ENCODE measurements at regions not wholly inside any gene's neighbourhood (a gene's known extent, or its start where the extent isn't known, plus 50 kb on each side); places are given as distances from the start of the nearest gene placed in this dataset.

- Mint-ChIP-seq H3K4me3 (no peak overlapping the region), H3K9me3 (no peaks in the 10 kb centered on the region), H3K36me3 (ENCODE audit: low read depth) (no peaks in the 10 kb centered on the region), H3K27me3 (no peaks in the 10 kb centered on the region), H3K27ac (no peak overlapping the region), H3K4me1 (peaks cover 3% of the 10 kb centered on the region)
- DNase-seq = no peak
- no peak for ATAC-seq (ENCODE audit: low read depth)
- ChIA-PET POLR2A (no interaction called here), CTCF (no interaction called here)
- intact Hi-C loops (cut with micrococcal nuclease) = no loop called here
- TF ChIP-seq, protein P1, sequence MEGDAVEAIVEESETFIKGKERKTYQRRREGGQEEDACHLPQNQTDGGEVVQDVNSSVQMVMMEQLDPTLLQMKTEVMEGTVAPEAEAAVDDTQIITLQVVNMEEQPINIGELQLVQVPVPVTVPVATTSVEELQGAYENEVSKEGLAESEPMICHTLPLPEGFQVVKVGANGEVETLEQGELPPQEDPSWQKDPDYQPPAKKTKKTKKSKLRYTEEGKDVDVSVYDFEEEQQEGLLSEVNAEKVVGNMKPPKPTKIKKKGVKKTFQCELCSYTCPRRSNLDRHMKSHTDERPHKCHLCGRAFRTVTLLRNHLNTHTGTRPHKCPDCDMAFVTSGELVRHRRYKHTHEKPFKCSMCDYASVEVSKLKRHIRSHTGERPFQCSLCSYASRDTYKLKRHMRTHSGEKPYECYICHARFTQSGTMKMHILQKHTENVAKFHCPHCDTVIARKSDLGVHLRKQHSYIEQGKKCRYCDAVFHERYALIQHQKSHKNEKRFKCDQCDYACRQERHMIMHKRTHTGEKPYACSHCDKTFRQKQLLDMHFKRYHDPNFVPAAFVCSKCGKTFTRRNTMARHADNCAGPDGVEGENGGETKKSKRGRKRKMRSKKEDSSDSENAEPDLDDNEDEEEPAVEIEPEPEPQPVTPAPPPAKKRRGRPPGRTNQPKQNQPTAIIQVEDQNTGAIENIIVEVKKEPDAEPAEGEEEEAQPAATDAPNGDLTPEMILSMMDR (IDR thresholded peaks at IDR 0.05) = no peak
Observed at GRCh38 chr18:73835656-73836364, 311.8 kb downstream of the FBXO15 start.

DNA sequence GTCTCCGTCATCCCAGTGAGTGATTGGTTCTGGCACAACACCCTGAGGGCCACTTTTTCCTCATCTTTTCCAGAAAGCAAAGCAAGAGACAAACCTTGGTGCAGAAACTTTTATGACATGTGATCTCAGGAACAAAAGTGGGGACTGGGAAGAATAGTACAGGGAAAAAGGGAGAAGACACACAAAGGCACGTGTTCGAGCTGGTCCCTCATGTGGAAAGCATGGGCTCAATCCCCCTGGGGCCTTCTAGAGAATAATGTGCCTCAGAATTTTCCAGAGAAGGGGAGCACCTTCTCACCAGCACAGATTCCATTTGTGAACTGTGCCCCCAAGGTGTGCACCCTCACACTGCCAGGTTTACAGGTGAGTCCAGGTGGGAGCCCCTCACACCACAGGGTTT lies 312.6 kb downstream of the FBXO15 start:
- intact Hi-C loops (cut with micrococcal nuclease) = no loop called here
- ATAC-seq (ENCODE audit: low read depth) (no peak), DNase-seq (no peak)
- no peaks in the 10 kb centered on the region for H3K36me3 Mint-ChIP-seq (ENCODE audit: low read depth)
- H3K4me3 Mint-ChIP-seq = no peak overlapping the region
- TF ChIP-seq, protein P1 (IDR thresholded peaks at IDR 0.05) = no peak
- ChIA-PET CTCF (no interaction called here), POLR2A (no interaction called here)
- H3K4me1 Mint-ChIP-seq = peaks cover 3% of the 10 kb centered on the region
- H3K27me3 Mint-ChIP-seq = no peaks in the 10 kb centered on the region
- no peak overlapping the region for H3K27ac Mint-ChIP-seq
- no peaks in the 10 kb centered on the region for H3K9me3 Mint-ChIP-seq

DNA sequence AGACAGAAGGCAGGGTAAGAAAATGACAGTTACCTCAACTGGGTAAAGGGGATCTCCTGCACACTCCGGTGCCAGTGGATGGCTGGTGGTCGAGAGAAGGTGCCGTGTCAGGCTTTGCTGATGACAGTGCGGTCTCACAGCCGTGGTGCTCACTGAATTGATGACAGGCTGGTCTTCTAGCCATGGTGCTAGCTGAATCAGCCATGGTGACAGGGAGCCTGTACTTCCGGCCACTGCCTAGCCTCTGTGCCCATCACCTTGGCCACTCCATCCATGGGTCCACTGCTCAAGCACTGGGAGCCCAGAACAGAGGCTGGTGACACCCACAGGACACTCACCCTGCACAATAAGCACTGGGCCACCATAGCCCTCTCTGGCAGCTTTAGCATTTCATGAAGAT lies 315.9 kb downstream of the FBXO15 start:
- TF ChIP-seq, protein P1 (IDR thresholded peaks at IDR 0.05) = no peak
- no peak overlapping the region for H3K27ac Mint-ChIP-seq
- CTCF ChIA-PET = no interaction called here
- intact Hi-C loops (cut with micrococcal nuclease) = no loop called here
- H3K9me3 Mint-ChIP-seq = no peaks in the 10 kb centered on the region
- DNase-seq (no peak), ATAC-seq (ENCODE audit: low read depth) (no peak)
- POLR2A ChIA-PET = no interaction called here
- H3K4me3 Mint-ChIP-seq = no peak overlapping the region
- no peaks in the 10 kb centered on the region for H3K27me3 Mint-ChIP-seq
- H3K36me3 Mint-ChIP-seq (ENCODE audit: low read depth) = no peaks in the 10 kb centered on the region
- H3K4me1 Mint-ChIP-seq = no peaks in the 10 kb centered on the region

DNA sequence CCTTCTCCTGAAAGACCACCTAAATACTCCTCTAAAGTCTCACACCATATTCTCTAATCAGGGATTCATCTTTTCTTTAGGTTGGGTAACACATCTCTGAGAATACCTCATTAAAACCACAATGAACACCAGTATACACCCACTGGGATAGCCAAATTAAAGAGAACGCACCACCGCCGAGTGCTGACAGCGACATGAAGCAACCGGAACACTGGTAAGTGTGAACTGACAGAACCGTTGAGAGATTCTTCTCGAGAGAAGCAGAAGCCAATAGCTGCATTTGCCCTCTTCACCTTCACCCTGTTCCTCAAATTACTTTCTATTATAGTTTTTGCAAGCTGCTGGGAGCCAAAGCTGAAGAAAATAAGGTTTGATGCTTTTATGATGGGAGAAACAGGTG lies 318.5 kb downstream of the FBXO15 start:
- POLR2A ChIA-PET = no interaction called here
- Mint-ChIP-seq H3K9me3 (no peaks in the 10 kb centered on the region), H3K4me3 (no peak overlapping the region), H3K27me3 (no peaks in the 10 kb centered on the region), H3K36me3 (ENCODE audit: low read depth) (no peaks in the 10 kb centered on the region), H3K4me1 (no peaks in the 10 kb centered on the region), H3K27ac (no peak overlapping the region)
- CTCF ChIA-PET = no interaction called here
- no peak for ATAC-seq (ENCODE audit: low read depth)
- TF ChIP-seq, protein P1 (IDR thresholded peaks at IDR 0.05) = no peak
- intact Hi-C loops (cut with micrococcal nuclease) = no loop called here
- no peak for DNase-seq

- H3K36me3 Mint-ChIP-seq (ENCODE audit: low read depth) = no peaks in the 10 kb centered on the region
- ATAC-seq (ENCODE audit: low read depth) (no peak), DNase-seq (no peak)
- TF ChIP-seq, protein P1 (IDR thresholded peaks at IDR 0.05) = no peak
- H3K27me3 Mint-ChIP-seq = no peaks in the 10 kb centered on the region
- no peak overlapping the region for H3K27ac Mint-ChIP-seq
- no peaks in the 10 kb centered on the region for H3K9me3 Mint-ChIP-seq
- intact Hi-C loops (cut with micrococcal nuclease) = no loop called here
- POLR2A ChIA-PET = no interaction called here
- H3K4me1 Mint-ChIP-seq = no peaks in the 10 kb centered on the region
- CTCF ChIA-PET = no interaction called here
- H3K4me3 Mint-ChIP-seq = no peak overlapping the region
Observed at GRCh38 chr18:73827801-73828200, 319.8 kb downstream of the FBXO15 start.
